22Rv1 (cell line): ENCODE measurements at regions not wholly inside any gene's neighbourhood (a gene's known extent, or its start where the extent isn't known, plus 50 kb on each side); places are given as distances from the start of the nearest gene placed in this dataset.

Experiments used
- H3K27ac ChIP-seq: fragments of 450-650 bp; 2 replicates; pipeline ENCODE4 v1.5.1; 2017
- ZFX ChIP-seq: fragments of 450-650 bp; IDR thresholded peaks from 2 replicates; pipeline ENCODE4 v1.6.1; 2017; ENCODE audit warnings: antibody characterized with exemption, borderline replicate concordance
- TF ChIP-seq, protein P1 (sequence below): fragments of 450-650 bp; IDR thresholded peaks from 2 replicates; pipeline ENCODE4 v1.5.1; 2017; ENCODE audit warnings: mild to moderate bottlenecking

DNA sequence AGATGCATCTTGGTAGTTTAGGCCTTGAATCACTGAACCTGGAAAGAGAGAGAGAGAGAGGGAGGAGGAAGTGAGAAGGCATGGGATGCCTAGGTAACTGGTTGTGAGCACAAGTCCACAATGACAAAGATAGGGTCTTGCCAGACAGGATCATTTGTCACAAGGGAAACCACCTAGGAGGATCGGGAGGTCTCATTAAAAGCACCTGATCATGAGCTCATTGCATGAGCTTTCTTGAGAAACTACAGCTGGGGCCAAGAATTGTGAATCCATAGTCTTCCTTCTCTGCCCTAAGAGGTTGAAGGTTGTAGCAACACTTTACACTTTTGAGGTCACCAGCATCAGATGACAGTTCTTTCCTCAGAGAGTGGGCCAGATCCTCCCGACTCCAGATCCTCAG lies 195.7 kb downstream of the CD83 start:
- TF ChIP-seq, protein P1, sequence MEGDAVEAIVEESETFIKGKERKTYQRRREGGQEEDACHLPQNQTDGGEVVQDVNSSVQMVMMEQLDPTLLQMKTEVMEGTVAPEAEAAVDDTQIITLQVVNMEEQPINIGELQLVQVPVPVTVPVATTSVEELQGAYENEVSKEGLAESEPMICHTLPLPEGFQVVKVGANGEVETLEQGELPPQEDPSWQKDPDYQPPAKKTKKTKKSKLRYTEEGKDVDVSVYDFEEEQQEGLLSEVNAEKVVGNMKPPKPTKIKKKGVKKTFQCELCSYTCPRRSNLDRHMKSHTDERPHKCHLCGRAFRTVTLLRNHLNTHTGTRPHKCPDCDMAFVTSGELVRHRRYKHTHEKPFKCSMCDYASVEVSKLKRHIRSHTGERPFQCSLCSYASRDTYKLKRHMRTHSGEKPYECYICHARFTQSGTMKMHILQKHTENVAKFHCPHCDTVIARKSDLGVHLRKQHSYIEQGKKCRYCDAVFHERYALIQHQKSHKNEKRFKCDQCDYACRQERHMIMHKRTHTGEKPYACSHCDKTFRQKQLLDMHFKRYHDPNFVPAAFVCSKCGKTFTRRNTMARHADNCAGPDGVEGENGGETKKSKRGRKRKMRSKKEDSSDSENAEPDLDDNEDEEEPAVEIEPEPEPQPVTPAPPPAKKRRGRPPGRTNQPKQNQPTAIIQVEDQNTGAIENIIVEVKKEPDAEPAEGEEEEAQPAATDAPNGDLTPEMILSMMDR, result no peak
- no peak for TF ChIP-seq ZFX
- no peak overlapping the region for H3K27ac ChIP-seq

DNA sequence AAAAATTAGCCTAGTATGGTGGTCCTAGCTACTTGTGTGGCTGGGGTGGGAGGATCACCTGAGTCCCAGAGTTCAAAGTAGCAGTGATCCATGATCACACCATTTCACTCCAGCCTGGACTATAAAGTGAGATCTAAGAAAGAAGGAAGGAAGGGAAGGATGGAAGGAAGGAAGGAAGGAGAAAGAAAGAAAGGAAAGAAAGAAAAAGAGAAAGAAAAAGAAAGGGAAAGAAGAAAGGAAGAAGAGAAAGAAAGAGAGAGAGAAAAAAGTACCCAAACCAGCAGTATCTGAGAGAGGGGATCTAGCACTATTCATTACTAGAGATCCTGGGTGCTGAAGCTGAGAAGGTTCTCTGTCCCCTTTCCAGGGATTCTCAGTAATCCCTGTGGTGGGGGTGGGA lies 197.8 kb downstream of the CD83 start:
- no peak overlapping the region for H3K27ac ChIP-seq
- TF ChIP-seq, protein P1, result no peak
- no peak for TF ChIP-seq ZFX

DNA sequence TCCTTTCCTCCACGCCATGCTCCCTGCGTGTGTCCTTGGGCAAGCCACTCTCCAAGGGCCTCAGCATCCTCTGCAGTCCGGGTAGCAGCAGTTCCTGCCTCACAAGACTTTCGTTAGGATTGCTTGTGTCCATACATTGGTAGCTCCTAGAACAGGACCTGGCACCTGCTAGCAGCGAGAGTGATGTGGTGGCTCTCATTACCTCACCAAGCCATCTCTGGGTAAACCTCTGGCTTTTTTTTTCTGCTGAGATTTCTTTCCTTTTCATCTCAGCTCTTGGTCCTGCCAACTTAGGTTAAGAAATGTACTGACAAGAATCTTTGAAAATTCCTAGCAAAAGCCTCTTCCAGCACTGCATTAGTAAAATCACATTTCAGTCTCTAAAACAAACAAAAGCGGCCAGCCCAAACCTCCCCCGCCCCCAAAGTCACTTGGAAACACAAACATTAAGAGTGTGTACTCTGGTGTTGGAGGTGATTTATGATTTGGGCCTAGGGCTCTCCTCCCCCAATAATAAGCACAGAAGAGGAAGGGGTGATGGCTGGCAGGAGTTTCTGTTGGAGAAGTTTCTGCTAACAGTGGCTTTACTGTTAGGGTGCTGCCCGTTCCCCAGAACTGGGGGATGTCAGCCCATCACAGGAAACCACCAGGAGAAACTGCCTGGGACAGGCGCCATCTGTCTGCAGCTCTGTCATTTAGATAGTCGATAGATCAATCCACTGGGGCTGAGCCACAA lies 199.2 kb downstream of the CD83 start:
- no peak overlapping the region for H3K27ac ChIP-seq

DNA sequence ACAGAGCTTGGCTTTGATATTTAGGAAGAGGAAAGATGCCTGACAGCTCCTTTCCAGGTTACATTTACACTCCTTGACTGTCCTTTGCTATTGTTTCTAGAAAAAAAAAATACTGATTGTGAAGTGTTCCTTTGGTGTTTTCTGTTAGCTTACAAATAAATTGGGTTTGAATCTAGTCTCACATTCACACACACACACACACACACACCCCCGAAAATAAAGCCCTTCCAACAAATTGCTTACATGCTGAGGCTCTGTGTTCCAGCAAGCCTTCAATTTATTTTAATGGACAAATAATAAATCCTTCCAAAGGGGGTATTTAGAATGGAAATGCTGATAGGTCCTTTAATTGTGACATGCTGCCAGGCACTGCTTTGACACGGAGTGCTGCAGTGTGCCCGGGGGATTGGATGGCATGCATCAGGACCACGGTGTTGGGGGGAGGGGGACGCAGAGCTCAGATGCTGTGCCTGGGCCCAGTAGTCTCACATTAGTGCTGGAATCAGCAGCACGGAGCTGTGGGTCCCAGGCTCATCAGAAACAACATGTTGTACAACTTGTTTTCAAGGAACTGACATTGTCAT lies 199.9 kb downstream of the CD83 start:
- no peak for TF ChIP-seq ZFX
- TF ChIP-seq, protein P1, result no peak
- no peak overlapping the region for H3K27ac ChIP-seq

More for the DNA sequence above, 199.2 kb downstream of the CD83 start:
- no peak for TF ChIP-seq ZFX
- TF ChIP-seq, protein P1, result no peak

DNA sequence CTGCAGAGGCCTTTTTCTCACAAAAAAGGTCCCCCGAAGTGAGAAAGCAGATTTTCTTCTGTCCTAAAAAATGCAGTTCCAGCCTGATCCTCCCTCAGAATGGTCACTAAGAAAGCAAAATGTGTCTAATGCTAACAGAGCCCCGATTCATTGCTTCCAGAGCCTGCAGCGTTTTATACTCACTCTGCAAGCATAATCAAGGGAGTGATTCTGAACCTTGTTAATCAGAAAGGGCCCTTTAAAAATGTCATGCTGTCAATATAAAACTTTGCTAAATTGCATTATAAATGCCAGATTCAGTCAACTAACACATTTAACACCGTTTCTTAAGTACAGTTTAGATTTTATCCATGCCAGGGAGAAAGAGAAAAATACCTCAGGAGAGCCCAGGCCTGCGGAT lies 202.8 kb downstream of the CD83 start:
- no peak for TF ChIP-seq ZFX
- TF ChIP-seq, protein P1, result no peak
- no peak overlapping the region for H3K27ac ChIP-seq

DNA sequence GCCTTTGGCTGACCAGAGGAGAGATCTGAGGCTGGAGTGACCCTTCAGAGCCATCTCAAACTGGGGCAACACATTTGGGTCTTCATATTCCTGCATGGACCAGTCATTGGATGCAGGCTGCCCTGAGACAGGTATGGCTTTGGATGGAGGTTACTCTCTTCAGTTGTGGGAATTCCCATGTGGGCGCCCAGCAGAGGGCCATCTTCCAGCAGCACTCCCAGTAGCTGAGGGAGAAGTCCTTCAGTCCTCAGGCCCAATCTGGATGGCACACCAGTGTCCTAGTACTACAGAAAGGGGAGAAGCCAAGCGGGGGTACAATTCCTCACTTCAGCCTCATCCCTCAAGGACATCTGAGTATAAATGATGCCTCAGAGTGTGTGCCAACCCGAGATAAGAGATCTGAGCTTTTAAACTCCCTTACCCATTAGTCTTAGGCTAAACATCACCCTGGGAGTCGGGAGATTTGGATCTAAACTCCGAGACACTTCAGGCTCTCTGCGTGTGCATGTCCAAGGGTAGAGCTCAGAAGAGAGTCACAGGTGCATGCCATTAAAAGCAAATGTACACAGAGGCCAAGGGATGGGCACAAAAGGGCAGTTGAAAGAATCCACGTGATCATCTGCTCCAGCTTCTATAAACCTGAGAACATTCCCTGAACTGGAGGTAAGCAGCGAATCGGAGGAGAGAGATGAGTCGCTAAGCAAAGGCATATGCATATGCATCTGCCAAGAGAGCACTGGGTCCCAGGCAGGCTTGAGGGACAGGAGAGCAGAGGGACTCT lies 204.6 kb downstream of the CD83 start:
- H3K27ac ChIP-seq, result no peak overlapping the region
- TF ChIP-seq, protein P1, result no peak
- TF ChIP-seq ZFX, result no peak

DNA sequence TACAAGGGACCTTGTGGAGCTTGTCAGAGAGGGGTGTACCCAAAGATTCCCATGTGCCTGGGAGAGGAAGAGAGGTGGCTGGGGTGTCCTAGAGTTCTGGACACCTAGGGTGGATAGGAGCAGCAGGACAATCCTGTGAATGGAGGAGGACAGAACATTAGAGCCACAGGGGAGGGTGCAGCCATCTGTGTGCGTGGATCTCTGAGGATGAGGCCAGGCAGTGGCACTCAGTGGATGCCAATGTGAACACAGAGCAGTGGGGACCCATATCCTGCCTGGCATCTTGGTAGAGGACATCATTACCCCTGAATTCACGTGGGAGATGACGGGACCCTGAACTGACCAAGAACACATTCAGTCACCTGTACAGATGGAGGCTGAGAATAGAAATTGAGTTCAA lies 205.3 kb downstream of the CD83 start:
- no peak overlapping the region for H3K27ac ChIP-seq
- TF ChIP-seq, protein P1, result no peak
- no peak for TF ChIP-seq ZFX
